ENCODE measurements at regions not wholly inside any gene's neighbourhood (a gene's known extent, or its start where the extent isn't known, plus 50 kb on each side); places are given as distances from the start of the nearest gene placed in this dataset.

DNA sequence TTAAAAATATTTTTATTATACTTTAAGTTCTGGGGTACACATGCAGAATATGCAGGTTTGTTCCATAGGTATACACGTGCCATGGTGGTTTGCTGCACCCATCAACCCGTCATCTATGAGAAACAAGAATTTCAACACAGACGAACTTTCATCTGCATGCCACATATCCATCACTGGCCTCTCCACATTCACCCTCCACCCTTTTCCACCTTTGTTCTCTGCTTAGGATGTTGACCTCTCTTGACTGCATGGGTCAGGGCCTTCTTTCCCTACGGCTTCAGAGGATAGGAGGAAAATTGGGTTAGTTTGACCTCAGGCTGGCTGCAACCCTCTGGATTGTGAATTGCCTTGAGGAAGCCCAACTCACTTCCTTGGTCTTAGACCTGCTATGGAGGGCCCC lies 260.9 kb downstream of the MREG start:
- TF ChIP-seq FOXP2 (optimal IDR thresholded peaks at IDR 0.05; ENCODE audit: control extremely low read depth, extremely low read length, insufficient read depth): no peak
- TF ChIP-seq EZH2 (IDR thresholded peaks at IDR 0.05): no peak
- TF ChIP-seq POLR2AphosphoS5 (IDR thresholded peaks at IDR 0.05; ENCODE audit: borderline replicate concordance, low read depth, low read length): no peak
- no peaks in the 10 kb centered on the region for H3K9me3 ChIP-seq (ENCODE audit: low read depth, low read length)
- no peak overlapping the region for H3K4me3 ChIP-seq
- H3K9ac ChIP-seq (ENCODE audit: insufficient read length): no peak overlapping the region
- H3K36me3 ChIP-seq (ENCODE audit: insufficient read depth, low read length): no peaks in the 10 kb centered on the region
- H3K27ac ChIP-seq: no peak overlapping the region
- DNase-seq (ENCODE audit: low read depth, low spot score): no peak

DNA sequence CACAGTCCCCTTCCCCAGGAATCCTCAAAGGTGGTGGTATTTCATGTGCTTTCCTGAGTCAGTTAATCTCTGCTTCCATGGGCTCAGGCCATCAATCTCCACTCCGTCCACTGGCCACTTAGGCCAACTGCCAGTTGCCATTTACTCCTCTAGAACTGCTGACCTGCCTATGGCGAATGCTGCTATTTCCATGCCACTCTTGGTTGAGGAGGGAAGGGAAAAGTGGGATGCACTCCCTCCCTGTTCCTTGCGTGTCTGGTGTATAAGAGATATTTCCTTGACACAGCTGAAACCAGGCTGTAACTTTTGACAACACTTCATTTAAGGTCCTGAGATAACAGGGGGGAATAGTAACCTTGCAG lies 261.5 kb downstream of the MREG start:
- no peak overlapping the region for H3K9ac ChIP-seq (ENCODE audit: insufficient read length)
- no peaks in the 10 kb centered on the region for H3K36me3 ChIP-seq (ENCODE audit: insufficient read depth, low read length)
- H3K9me3 ChIP-seq (ENCODE audit: low read depth, low read length): no peaks in the 10 kb centered on the region
- TF ChIP-seq FOXP2 (optimal IDR thresholded peaks at IDR 0.05; ENCODE audit: control extremely low read depth, extremely low read length, insufficient read depth) (no peak), POLR2AphosphoS5 (IDR thresholded peaks at IDR 0.05; ENCODE audit: borderline replicate concordance, low read depth, low read length) (no peak), EZH2 (IDR thresholded peaks at IDR 0.05) (no peak)
- no peak overlapping the region for H3K4me3 ChIP-seq
- DNase-seq (ENCODE audit: low read depth, low spot score): no peak
- H3K27ac ChIP-seq: no peak overlapping the region

DNA sequence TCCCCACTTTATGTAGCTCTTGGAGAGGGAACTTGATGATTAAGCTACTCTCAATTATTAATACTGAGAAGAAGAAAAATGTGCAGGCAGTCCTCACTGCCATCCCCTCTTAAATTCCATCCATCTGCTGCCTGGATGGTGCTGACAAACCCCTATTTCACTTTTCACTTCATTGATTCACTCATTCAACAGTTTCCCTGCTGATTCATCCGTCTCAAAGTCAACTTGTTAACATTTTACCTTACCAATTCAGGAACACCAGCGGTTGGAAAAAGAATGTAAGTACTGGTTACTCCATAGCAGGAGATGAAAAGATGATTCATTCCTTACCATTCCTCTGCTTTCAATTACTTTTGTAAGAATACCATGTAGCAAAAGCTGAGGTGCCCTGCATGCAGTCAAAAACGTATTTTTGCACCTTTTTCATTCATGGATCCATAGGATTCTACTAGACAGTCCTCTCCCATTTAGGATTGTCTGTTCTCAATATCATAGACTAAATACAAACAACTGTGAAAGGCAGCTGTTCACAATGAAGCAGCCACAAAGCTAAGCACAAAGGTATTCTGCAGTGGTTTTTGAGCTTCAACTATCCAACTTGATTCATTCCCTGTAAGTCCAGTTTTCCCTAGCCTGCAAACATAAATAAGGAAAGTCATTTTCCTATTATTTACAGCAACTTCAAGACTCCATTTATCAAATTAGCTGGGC lies 262.0 kb downstream of the MREG start:
- Histone ChIP-seq H3K27ac (no peak overlapping the region), H3K4me3 (no peak overlapping the region), H3K9ac (ENCODE audit: insufficient read length) (no peak overlapping the region), H3K36me3 (ENCODE audit: insufficient read depth, low read length) (no peaks in the 10 kb centered on the region), H3K9me3 (ENCODE audit: low read depth, low read length) (no peaks in the 10 kb centered on the region)
- no peak for DNase-seq (ENCODE audit: low read depth, low spot score)
- no peak for TF ChIP-seq POLR2AphosphoS5 (IDR thresholded peaks at IDR 0.05; ENCODE audit: borderline replicate concordance, low read depth, low read length)

DNA sequence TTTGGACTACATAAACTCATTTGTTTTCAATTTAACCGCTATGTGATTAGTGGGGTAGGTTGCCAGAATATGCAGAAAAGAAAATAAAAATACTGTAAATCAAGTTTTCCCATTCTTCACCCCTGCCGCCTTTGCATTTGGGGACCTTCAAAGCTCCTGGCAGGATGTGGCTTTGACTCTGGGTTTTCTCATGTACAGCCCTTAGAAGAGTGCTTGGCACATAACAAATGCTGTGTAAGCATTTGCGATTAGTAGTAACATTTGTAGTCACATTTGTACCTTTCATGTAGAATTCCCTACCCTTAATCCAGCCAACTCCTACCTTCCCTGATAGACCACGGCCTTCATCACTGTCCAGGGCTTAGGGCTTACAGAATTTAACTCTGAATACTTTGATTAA lies 262.6 kb downstream of the MREG start:
- Histone ChIP-seq H3K9me3 (ENCODE audit: low read depth, low read length) (no peaks in the 10 kb centered on the region), H3K9ac (ENCODE audit: insufficient read length) (no peak overlapping the region), H3K27ac (no peak overlapping the region), H3K4me3 (no peak overlapping the region), H3K36me3 (ENCODE audit: insufficient read depth, low read length) (no peaks in the 10 kb centered on the region)
- TF ChIP-seq FOXP2 (optimal IDR thresholded peaks at IDR 0.05; ENCODE audit: control extremely low read depth, extremely low read length, insufficient read depth): no peak
- TF ChIP-seq POLR2AphosphoS5 (IDR thresholded peaks at IDR 0.05; ENCODE audit: borderline replicate concordance, low read depth, low read length): no peak
- no peak for TF ChIP-seq EZH2 (IDR thresholded peaks at IDR 0.05)
- DNase-seq (ENCODE audit: low read depth, low spot score): no peak

DNA sequence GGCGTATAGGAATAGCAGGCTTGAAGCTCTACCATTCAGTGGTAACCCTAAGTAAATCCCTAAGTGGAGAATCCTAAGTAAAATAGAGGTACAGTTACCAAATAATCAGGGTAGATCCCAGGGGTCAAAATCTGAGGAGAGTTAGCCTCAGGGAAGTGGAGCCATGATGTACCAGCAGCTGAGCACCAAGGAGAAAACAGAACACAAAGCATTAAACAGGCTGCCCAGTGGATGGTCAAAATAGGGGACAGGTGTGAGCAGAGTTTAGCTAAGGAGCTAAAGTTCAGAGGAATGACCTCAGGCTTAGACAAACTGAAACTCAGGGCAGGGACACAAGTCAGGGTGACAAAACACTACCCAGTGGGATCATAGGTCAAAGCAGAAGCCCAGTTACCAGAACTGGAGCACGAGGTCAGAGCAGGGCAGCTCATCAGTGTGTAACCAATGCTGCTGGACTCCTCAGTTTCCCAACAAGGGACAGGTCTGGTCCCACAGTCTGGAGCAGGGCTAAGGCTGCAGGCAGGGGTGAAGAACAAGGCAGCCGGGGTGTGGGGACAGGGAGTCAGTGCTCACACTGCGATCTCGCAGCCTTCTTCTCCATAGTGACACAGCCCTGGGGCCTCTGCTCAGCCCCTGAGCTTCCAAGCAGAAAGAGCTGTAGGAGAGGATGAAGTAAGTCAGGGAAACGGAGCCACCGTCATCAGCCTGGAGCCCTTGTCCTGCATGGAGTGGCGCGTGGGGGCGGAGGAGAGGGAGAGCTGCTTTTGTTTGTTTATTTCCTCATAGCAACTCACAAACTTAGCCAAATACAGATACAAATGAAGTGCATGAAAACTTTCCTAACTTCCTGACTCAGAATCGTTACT lies 264.0 kb downstream of the MREG start:
- no peaks in the 10 kb centered on the region for H3K9me3 ChIP-seq (ENCODE audit: low read depth, low read length)
- no peak overlapping the region for H3K27ac ChIP-seq
- H3K36me3 ChIP-seq (ENCODE audit: insufficient read depth, low read length): no peaks in the 10 kb centered on the region
- H3K9ac ChIP-seq (ENCODE audit: insufficient read length): no peak overlapping the region
- H3K4me3 ChIP-seq: no peak overlapping the region
- TF ChIP-seq EZH2 (IDR thresholded peaks at IDR 0.05) (no peak), POLR2AphosphoS5 (IDR thresholded peaks at IDR 0.05; ENCODE audit: borderline replicate concordance, low read depth, low read length) (no peak), FOXP2 (optimal IDR thresholded peaks at IDR 0.05; ENCODE audit: control extremely low read depth, extremely low read length, insufficient read depth) (no peak)
- DNase-seq (ENCODE audit: low read depth, low spot score): no peak

DNA sequence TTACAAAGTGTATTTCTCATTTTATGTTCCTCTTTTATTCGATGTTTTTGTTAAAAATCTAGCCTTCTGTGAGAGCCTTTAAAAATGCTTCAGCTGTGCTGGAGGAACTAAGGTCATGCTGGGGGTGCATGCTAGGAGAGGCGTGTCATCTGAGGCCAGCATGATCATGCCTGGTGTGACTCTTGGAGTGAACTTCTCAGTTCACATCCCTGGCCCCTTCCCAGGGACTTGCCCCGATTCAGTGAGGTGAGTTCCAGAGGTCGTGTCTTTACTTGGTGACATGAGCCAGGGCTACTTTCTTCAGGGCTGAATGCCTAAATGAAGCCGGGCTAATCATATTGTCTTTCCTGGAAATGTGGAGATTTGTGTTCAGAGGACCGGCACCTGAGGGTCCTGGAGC lies 264.9 kb downstream of the MREG start:
- TF ChIP-seq POLR2AphosphoS5 (IDR thresholded peaks at IDR 0.05; ENCODE audit: borderline replicate concordance, low read depth, low read length): no peak
- TF ChIP-seq FOXP2 (optimal IDR thresholded peaks at IDR 0.05; ENCODE audit: control extremely low read depth, extremely low read length, insufficient read depth): no peak
- no peak for TF ChIP-seq EZH2 (IDR thresholded peaks at IDR 0.05)
- no peaks in the 10 kb centered on the region for H3K9me3 ChIP-seq (ENCODE audit: low read depth, low read length)
- DNase-seq (ENCODE audit: low read depth, low spot score): no peak
- no peak overlapping the region for H3K27ac ChIP-seq
- no peak overlapping the region for H3K9ac ChIP-seq (ENCODE audit: insufficient read length)
- H3K4me3 ChIP-seq: no peak overlapping the region
- H3K36me3 ChIP-seq (ENCODE audit: insufficient read depth, low read length): no peaks in the 10 kb centered on the region

DNA sequence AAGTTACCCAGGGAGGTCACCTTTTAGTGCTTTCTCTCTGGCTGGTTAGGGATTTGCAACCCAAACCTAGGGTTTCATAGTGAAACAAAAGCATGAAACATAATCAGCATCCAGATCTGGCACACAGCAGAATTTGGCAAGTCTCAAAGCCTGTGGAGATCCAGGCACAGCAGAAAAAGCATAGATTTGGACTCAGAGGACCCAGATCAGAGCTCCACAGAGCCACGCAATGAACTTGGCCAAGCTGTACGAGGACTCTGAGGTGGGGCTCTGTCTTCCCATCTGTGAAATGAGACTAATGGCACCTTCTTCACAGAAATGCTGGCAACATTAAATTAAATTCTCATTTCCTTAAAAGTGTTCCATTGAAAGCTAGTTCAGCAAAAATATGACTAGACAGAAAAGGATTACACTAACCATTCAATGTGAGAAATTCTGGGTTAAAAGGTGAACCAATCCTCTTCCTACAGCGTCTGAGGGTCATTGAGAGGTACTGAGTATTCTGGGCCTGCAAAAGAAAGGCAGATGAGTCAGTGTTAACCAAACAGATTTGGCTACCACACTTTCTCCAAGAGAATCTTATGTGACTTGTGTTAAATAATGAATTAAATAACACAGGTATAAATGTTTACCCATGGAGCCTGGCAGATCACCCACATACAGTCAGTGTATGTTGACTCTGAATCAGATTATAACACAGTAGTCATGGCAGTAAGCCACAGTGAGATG lies 266.3 kb downstream of the MREG start:
- no peak for DNase-seq (ENCODE audit: low read depth, low spot score)
- no peak overlapping the region for H3K4me3 ChIP-seq
- H3K36me3 ChIP-seq (ENCODE audit: insufficient read depth, low read length): no peaks in the 10 kb centered on the region
- no peak overlapping the region for H3K9ac ChIP-seq (ENCODE audit: insufficient read length)
- no peaks in the 10 kb centered on the region for H3K9me3 ChIP-seq (ENCODE audit: low read depth, low read length)
- no peak overlapping the region for H3K27ac ChIP-seq
- no peak for TF ChIP-seq POLR2AphosphoS5 (IDR thresholded peaks at IDR 0.05; ENCODE audit: borderline replicate concordance, low read depth, low read length)
- TF ChIP-seq FOXP2 (optimal IDR thresholded peaks at IDR 0.05; ENCODE audit: control extremely low read depth, extremely low read length, insufficient read depth): no peak
- no peak for TF ChIP-seq EZH2 (IDR thresholded peaks at IDR 0.05)

DNA sequence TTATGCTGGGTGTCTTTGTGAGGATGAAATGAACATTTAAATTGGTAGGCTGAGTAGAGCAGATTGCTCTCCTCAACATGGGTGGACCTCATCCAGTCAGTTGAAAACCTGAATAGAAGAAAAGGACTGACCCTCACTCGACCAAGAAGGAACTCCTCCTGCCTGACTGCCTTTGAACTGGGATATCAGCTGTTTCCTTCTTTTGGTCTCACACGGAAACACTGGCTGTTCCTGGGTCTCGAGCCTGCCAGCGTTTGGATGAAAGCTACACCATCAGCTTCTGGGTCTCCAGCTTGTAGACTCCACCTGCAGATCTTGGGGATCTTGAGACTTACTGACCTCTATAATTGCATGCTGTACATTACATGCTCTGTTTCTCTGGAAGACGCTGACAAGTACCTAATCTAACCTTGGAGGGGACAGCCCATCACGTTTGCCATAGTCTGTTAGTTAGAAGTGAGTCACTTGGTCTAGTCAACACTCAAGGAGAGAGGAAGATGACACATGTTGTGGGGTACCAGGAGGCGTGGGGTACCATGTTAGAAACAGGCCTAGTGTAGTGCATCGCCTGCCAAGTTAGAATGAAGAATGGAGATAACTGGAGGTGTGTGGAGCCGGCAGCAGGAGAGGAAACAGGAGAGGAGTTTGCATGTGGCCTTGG lies 267.0 kb downstream of the MREG start:
- no peak overlapping the region for H3K27ac ChIP-seq

More for the DNA sequence above, 267.0 kb downstream of the MREG start:
- H3K9ac ChIP-seq (ENCODE audit: insufficient read length): no peak overlapping the region
- no peaks in the 10 kb centered on the region for H3K9me3 ChIP-seq (ENCODE audit: low read depth, low read length)
- DNase-seq (ENCODE audit: low read depth, low spot score): no peak
- H3K4me3 ChIP-seq: no peak overlapping the region
- no peaks in the 10 kb centered on the region for H3K36me3 ChIP-seq (ENCODE audit: insufficient read depth, low read length)
- no peak for TF ChIP-seq FOXP2 (optimal IDR thresholded peaks at IDR 0.05; ENCODE audit: control extremely low read depth, extremely low read length, insufficient read depth)
- TF ChIP-seq POLR2AphosphoS5 (IDR thresholded peaks at IDR 0.05; ENCODE audit: borderline replicate concordance, low read depth, low read length): no peak
- no peak for TF ChIP-seq EZH2 (IDR thresholded peaks at IDR 0.05)
